ENCODE measurements at regions not wholly inside any gene's neighbourhood (a gene's known extent, or its start where the extent isn't known, plus 50 kb on each side); places are given as distances from the start of the nearest gene placed in this dataset.

GRCh38 chr14:96143906-96144305 lies 60.7 kb upstream of the BDKRB2 start:
- dilution Hi-C loops (cut with MboI; ENCODE audit: extremely low pct_ligation_motif_present, low sequenced_read_pairs): no loop called here

GRCh38 chr14:96145116-96145864 lies 59.3 kb upstream of the BDKRB2 start:
- H3K36me3 ChIP-seq (ENCODE audit: control insufficient read depth in 2 of 2, extremely low read depth in 1 of 2, insufficient read depth in 2 of 2, low read length in 2 of 2): no peaks in the 10 kb centered on the region
- H3K9ac ChIP-seq (ENCODE audit: control insufficient read depth, extremely low read depth, insufficient read depth, low read length): no peak overlapping the region
- no peaks in the 10 kb centered on the region for H3K9me1 ChIP-seq (ENCODE audit: control insufficient read depth, extremely low read depth, insufficient read depth, low read length)
- no peaks in the 10 kb centered on the region for H3K27me3 ChIP-seq (ENCODE audit: control insufficient read depth, extremely low read depth, insufficient read depth, low read length)
- no peak overlapping the region for H2AFZ ChIP-seq (ENCODE audit: control insufficient read depth, low read length)
- H3K27ac ChIP-seq (ENCODE audit: control insufficient read depth, insufficient read depth, low read length): no peak overlapping the region
- H3K9me3 ChIP-seq (ENCODE audit: control insufficient read depth, low read depth, low read length): no peaks in the 10 kb centered on the region
- H3K4me1 ChIP-seq (ENCODE audit: control insufficient read depth, extremely low read depth, insufficient read depth, low read length): no peaks in the 10 kb centered on the region
- no peaks in the 10 kb centered on the region for H4K20me1 ChIP-seq (ENCODE audit: control insufficient read depth, extremely low read depth, insufficient read depth, low read length)
- FAIRE-seq (no peak), DNase-seq (ENCODE audit: low read depth, low spot score) (no peak)
- no peak overlapping the region for H3K4me3 ChIP-seq (ENCODE audit: control insufficient read depth in 2 of 3, extremely low read depth in 1 of 3, insufficient read depth in 2 of 3, low read depth in 1 of 3, low read length in 3 of 3)
- dilution Hi-C loops (cut with MboI; ENCODE audit: extremely low pct_ligation_motif_present, low sequenced_read_pairs): no loop called here
- no peak for TF ChIP-seq EZH2 (IDR thresholded peaks at IDR 0.05; ENCODE audit: low read length)
- TF ChIP-seq CTCF (optimal IDR thresholded peaks at IDR 0.05 in 1 of 3, IDR thresholded peaks at IDR 0.05 in 1 of 3, conservative IDR thresholded peaks at IDR 0.05 in 1 of 3; ENCODE audit: extremely low read depth in 1 of 3, insufficient read depth in 2 of 3, low read length in 3 of 3): no peak
- no peaks in the 10 kb centered on the region for H3K79me2 ChIP-seq (ENCODE audit: control insufficient read depth, insufficient read depth, low read length)
- H3K4me2 ChIP-seq (ENCODE audit: control insufficient read depth, extremely low read depth, insufficient read depth, low read depth, low read length): no peak overlapping the region

More at GRCh38 chr14:96143906-96144305, 60.7 kb upstream of the BDKRB2 start:
- Histone ChIP-seq H3K9me1 (ENCODE audit: control insufficient read depth, extremely low read depth, insufficient read depth, low read length) (no peaks in the 10 kb centered on the region), H3K36me3 (ENCODE audit: control insufficient read depth in 2 of 2, extremely low read depth in 1 of 2, insufficient read depth in 2 of 2, low read length in 2 of 2) (no peaks in the 10 kb centered on the region), H2AFZ (ENCODE audit: control insufficient read depth, low read length) (no peak overlapping the region), H3K4me3 (ENCODE audit: control insufficient read depth in 2 of 3, extremely low read depth in 1 of 3, insufficient read depth in 2 of 3, low read depth in 1 of 3, low read length in 3 of 3) (no peak overlapping the region), H3K9ac (ENCODE audit: control insufficient read depth, extremely low read depth, insufficient read depth, low read length) (no peak overlapping the region), H3K4me1 (ENCODE audit: control insufficient read depth, extremely low read depth, insufficient read depth, low read length) (no peaks in the 10 kb centered on the region), H3K27me3 (ENCODE audit: control insufficient read depth, extremely low read depth, insufficient read depth, low read length) (no peaks in the 10 kb centered on the region), H3K79me2 (ENCODE audit: control insufficient read depth, insufficient read depth, low read length) (no peaks in the 10 kb centered on the region), H4K20me1 (ENCODE audit: control insufficient read depth, extremely low read depth, insufficient read depth, low read length) (no peaks in the 10 kb centered on the region), H3K9me3 (ENCODE audit: control insufficient read depth, low read depth, low read length) (no peaks in the 10 kb centered on the region), H3K27ac (ENCODE audit: control insufficient read depth, insufficient read depth, low read length) (no peak overlapping the region), H3K4me2 (ENCODE audit: control insufficient read depth, extremely low read depth, insufficient read depth, low read depth, low read length) (no peak overlapping the region)
- TF ChIP-seq CTCF (optimal IDR thresholded peaks at IDR 0.05 in 1 of 3, IDR thresholded peaks at IDR 0.05 in 1 of 3, conservative IDR thresholded peaks at IDR 0.05 in 1 of 3; ENCODE audit: extremely low read depth in 1 of 3, insufficient read depth in 2 of 3, low read length in 3 of 3): no peak
- FAIRE-seq (no peak), DNase-seq (ENCODE audit: low read depth, low spot score) (no peak)

Measured in keratinocyte (primary cell).